ENCODE measurements at regions not wholly inside any gene's neighbourhood (a gene's known extent, or its start where the extent isn't known, plus 50 kb on each side); places are given as distances from the start of the nearest gene placed in this dataset.

DNA sequence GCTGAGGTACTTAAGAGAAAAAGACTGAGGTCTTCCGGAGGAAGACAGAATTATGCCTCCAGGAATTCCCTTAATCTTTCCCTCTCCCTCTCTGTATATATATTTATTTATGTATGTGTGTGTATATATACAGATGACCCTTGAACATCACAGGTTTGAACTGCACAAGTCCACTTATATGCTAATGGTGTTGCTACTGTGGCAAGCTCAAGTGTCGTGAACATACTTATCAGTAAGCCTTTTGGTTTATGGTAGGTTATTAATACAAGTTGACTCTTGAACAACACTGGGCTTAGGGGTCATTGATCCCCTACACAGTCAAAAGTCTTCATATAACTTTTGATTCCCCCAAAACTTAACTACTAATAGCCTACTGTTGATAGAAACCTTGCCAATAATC, 106.8 kb downstream of the NUDT12 start:
- Histone ChIP-seq H3K79me2 (ENCODE audit: insufficient read depth, low read length) (no peaks in the 10 kb centered on the region), H3K9me3 (ENCODE audit: insufficient read depth, low read length) (no peaks in the 10 kb centered on the region), H2AFZ (ENCODE audit: low read depth, low read length, severe bottlenecking) (no peak overlapping the region), H3K9ac (ENCODE audit: low read length) (no peak overlapping the region), H3F3A (ENCODE audit: insufficient read depth) (no peaks in the 10 kb centered on the region), H3K4me2 (ENCODE audit: low read depth, low read length, poor library complexity, severe bottlenecking) (no peak overlapping the region), H3K36me3 (ENCODE audit: low read length) (no peaks in the 10 kb centered on the region), H4K20me1 (ENCODE audit: low read depth, low read length) (no peaks in the 10 kb centered on the region), H3K9me2 (replicated peaks; ENCODE audit: insufficient read depth, low read length) (no peaks in the 10 kb centered on the region), H3K27me3 (ENCODE audit: low read length) (no peaks in the 10 kb centered on the region), H3K27ac (ENCODE audit: low read depth, low read length) (no peak overlapping the region), H3K4me3 (ENCODE audit: insufficient read depth, low read length, poor library complexity, severe bottlenecking) (no peak overlapping the region)
- TF ChIP-seq EZH2phosphoT487 (conservative IDR thresholded peaks at IDR 0.05; ENCODE audit: low read length) = no peak

DNA sequence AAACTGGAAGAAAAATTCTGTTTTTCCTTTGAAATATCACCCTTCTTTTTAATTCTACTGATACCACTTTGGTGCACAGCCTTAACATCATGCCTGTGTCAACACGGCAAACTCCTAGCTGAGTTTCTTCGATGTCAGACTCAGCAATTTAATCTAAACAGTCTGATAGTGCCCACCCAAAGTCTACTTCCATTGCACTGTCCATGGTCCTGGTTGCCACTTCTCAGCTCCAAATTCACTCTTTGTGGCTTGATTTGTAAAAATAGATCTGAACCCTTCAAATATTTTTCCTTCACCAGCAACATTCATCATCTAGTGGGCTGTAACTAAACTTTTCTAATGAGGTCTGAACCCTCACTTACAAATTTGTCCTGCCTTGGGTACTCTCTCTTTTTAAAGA, 107.8 kb downstream of the NUDT12 start:
- Histone ChIP-seq H3K4me2 (ENCODE audit: low read depth, low read length, poor library complexity, severe bottlenecking) (no peak overlapping the region), H3K4me3 (ENCODE audit: insufficient read depth, low read length, poor library complexity, severe bottlenecking) (no peak overlapping the region), H3K27me3 (ENCODE audit: low read length) (no peaks in the 10 kb centered on the region), H3K9me2 (replicated peaks; ENCODE audit: insufficient read depth, low read length) (no peaks in the 10 kb centered on the region), H3K27ac (ENCODE audit: low read depth, low read length) (no peak overlapping the region), H3F3A (ENCODE audit: insufficient read depth) (no peaks in the 10 kb centered on the region), H2AFZ (ENCODE audit: low read depth, low read length, severe bottlenecking) (no peak overlapping the region), H3K9me3 (ENCODE audit: insufficient read depth, low read length) (no peaks in the 10 kb centered on the region), H3K9ac (ENCODE audit: low read length) (no peak overlapping the region), H3K79me2 (ENCODE audit: insufficient read depth, low read length) (no peaks in the 10 kb centered on the region), H4K20me1 (ENCODE audit: low read depth, low read length) (no peaks in the 10 kb centered on the region), H3K36me3 (ENCODE audit: low read length) (no peaks in the 10 kb centered on the region)
- TF ChIP-seq, protein P1, sequence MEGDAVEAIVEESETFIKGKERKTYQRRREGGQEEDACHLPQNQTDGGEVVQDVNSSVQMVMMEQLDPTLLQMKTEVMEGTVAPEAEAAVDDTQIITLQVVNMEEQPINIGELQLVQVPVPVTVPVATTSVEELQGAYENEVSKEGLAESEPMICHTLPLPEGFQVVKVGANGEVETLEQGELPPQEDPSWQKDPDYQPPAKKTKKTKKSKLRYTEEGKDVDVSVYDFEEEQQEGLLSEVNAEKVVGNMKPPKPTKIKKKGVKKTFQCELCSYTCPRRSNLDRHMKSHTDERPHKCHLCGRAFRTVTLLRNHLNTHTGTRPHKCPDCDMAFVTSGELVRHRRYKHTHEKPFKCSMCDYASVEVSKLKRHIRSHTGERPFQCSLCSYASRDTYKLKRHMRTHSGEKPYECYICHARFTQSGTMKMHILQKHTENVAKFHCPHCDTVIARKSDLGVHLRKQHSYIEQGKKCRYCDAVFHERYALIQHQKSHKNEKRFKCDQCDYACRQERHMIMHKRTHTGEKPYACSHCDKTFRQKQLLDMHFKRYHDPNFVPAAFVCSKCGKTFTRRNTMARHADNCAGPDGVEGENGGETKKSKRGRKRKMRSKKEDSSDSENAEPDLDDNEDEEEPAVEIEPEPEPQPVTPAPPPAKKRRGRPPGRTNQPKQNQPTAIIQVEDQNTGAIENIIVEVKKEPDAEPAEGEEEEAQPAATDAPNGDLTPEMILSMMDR (IDR thresholded peaks at IDR 0.05; ENCODE audit: insufficient read depth, low read length, poor library complexity, severe bottlenecking) = no peak
- no peak for TF ChIP-seq EZH2phosphoT487 (conservative IDR thresholded peaks at IDR 0.05; ENCODE audit: low read length)

DNA sequence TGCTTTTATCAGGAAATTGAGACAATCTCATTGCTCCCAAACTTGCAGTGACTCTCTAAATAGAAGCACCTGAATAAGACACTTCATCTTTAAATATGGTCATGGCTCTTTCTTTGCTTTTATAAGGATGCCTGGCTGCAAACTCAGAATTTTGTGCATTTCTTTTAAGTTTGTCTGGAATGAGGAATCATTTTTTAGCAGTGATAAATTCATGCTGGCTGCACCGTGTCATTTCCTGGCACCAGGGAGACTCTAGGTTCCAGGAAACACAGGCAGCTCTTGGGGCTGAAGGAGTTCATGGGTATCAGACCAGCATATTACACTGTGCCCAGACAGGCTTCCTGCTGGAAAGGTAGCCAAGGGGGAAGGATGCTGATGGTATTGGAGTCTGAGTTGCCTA, 109.9 kb downstream of the NUDT12 start:
- no peaks in the 10 kb centered on the region for H3K9me2 ChIP-seq (replicated peaks; ENCODE audit: insufficient read depth, low read length)
- H3K36me3 ChIP-seq (ENCODE audit: low read length) = no peaks in the 10 kb centered on the region
- H3K4me2 ChIP-seq (ENCODE audit: low read depth, low read length, poor library complexity, severe bottlenecking) = no peak overlapping the region
- no peaks in the 10 kb centered on the region for H3F3A ChIP-seq (ENCODE audit: insufficient read depth)
- H3K79me2 ChIP-seq (ENCODE audit: insufficient read depth, low read length) = no peaks in the 10 kb centered on the region
- H3K27ac ChIP-seq (ENCODE audit: low read depth, low read length) = no peak overlapping the region
- TF ChIP-seq EZH2phosphoT487 (conservative IDR thresholded peaks at IDR 0.05; ENCODE audit: low read length) = no peak
- TF ChIP-seq, protein P1 (IDR thresholded peaks at IDR 0.05; ENCODE audit: insufficient read depth, low read length, poor library complexity, severe bottlenecking) = no peak
- H3K4me3 ChIP-seq (ENCODE audit: insufficient read depth, low read length, poor library complexity, severe bottlenecking) = no peak overlapping the region
- no peak overlapping the region for H3K9ac ChIP-seq (ENCODE audit: low read length)
- no peak overlapping the region for H2AFZ ChIP-seq (ENCODE audit: low read depth, low read length, severe bottlenecking)
- H3K9me3 ChIP-seq (ENCODE audit: insufficient read depth, low read length) = no peaks in the 10 kb centered on the region
- H4K20me1 ChIP-seq (ENCODE audit: low read depth, low read length) = no peaks in the 10 kb centered on the region
- H3K27me3 ChIP-seq (ENCODE audit: low read length) = no peaks in the 10 kb centered on the region

GRCh38 chr5:103452089-103452488, 110.5 kb downstream of the NUDT12 start:
- Histone ChIP-seq H3K27ac (ENCODE audit: low read depth, low read length) (no peak overlapping the region), H3K4me2 (ENCODE audit: low read depth, low read length, poor library complexity, severe bottlenecking) (no peak overlapping the region), H3F3A (ENCODE audit: insufficient read depth) (no peaks in the 10 kb centered on the region), H3K36me3 (ENCODE audit: low read length) (no peaks in the 10 kb centered on the region), H3K4me3 (ENCODE audit: insufficient read depth, low read length, poor library complexity, severe bottlenecking) (no peak overlapping the region), H3K9ac (ENCODE audit: low read length) (no peak overlapping the region), H4K20me1 (ENCODE audit: low read depth, low read length) (no peaks in the 10 kb centered on the region), H2AFZ (ENCODE audit: low read depth, low read length, severe bottlenecking) (no peak overlapping the region), H3K27me3 (ENCODE audit: low read length) (no peaks in the 10 kb centered on the region), H3K79me2 (ENCODE audit: insufficient read depth, low read length) (no peaks in the 10 kb centered on the region), H3K9me3 (ENCODE audit: insufficient read depth, low read length) (no peaks in the 10 kb centered on the region), H3K9me2 (replicated peaks; ENCODE audit: insufficient read depth, low read length) (no peaks in the 10 kb centered on the region)
- no peak for TF ChIP-seq EZH2phosphoT487 (conservative IDR thresholded peaks at IDR 0.05; ENCODE audit: low read length)
- TF ChIP-seq, protein P1 (IDR thresholded peaks at IDR 0.05; ENCODE audit: insufficient read depth, low read length, poor library complexity, severe bottlenecking) = no peak

Data from SU-DHL-6 (cell line).